ENCODE measurements at regions not wholly inside any gene's neighbourhood (a gene's known extent, or its start where the extent isn't known, plus 50 kb on each side); places are given as distances from the start of the nearest gene placed in this dataset.

DNA sequence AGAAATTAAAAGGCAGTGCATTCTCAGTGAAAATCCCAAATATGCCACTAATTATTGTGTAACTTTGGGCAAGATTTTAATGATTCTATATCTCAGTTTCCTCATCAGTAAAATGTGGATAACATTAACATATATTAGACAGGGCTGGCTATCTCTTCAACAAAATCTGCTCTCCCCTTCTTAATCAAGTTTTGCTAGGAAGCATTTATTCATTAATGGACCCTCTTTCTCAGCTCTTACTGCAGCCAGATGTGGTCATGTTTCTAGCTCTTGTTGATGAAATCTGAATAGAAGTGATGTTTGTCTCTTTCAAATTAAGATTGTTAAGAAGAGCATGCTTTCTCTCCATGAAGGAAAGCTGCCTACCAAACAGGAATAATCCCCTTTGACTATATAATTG lies 84.4 kb upstream of the PPFIA2 start:
- no peak overlapping the region for H3K4me3 ChIP-seq (ENCODE audit: low read depth, low read length)
- no peak for TF ChIP-seq CTCF (IDR thresholded peaks at IDR 0.05; ENCODE audit: control insufficient read depth, extremely low read depth, insufficient read depth)

GRCh38 chr12:81835783-81836182 lies 76.6 kb upstream of the PPFIA2 start:
- TF ChIP-seq CTCF (IDR thresholded peaks at IDR 0.05; ENCODE audit: control insufficient read depth, extremely low read depth, insufficient read depth), result no peak
- no peak overlapping the region for H3K4me3 ChIP-seq (ENCODE audit: low read depth, low read length)
- no peak for DNase-seq (ENCODE audit: low read depth)

More for the DNA sequence above, 84.4 kb upstream of the PPFIA2 start:
- no peak for DNase-seq (ENCODE audit: low read depth)

DNA sequence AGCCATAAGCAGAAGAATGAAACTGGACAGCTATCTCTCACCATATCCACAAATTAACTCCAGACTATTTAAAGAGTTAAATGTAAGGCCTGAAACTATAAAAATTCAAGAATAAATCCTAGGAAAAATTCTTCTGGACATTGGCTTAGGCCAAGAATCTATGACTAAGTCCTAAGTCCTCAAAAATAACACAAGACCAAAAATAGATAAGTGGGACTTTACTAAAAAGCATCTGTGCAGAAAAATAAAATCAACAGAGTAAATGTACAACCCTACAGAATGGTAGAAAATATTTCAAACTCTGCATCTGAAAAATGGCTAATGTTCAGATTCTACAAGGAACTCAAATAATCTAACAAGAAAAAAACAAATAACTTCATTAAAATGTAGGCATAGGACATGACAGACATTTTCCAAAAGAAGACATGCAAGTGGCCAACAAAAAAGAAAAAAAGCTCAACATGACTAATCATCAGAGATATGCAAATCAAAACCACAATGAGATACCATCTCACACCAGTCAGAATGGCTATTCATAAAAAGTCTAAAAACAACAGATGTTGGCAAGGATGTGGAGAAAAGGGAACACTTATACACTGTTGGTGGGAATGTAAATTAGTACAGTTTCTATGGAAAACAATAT lies 61.0 kb upstream of the PPFIA2 start:
- TF ChIP-seq CTCF (IDR thresholded peaks at IDR 0.05; ENCODE audit: control insufficient read depth, extremely low read depth, insufficient read depth), result no peak
- no peak for DNase-seq (ENCODE audit: low read depth)

GRCh38 chr12:81815611-81816010 lies 56.5 kb upstream of the PPFIA2 start:
- no peak for DNase-seq (ENCODE audit: low read depth)
- no peak for TF ChIP-seq CTCF (IDR thresholded peaks at IDR 0.05; ENCODE audit: control insufficient read depth, extremely low read depth, insufficient read depth)
- no peak overlapping the region for H3K4me3 ChIP-seq (ENCODE audit: low read depth, low read length)

More for the DNA sequence above, 61.0 kb upstream of the PPFIA2 start:
- no peak overlapping the region for H3K4me3 ChIP-seq (ENCODE audit: low read depth, low read length)

GRCh38 chr12:81811778-81812125 lies 52.6 kb upstream of the PPFIA2 start:
- H3K4me3 ChIP-seq (ENCODE audit: low read depth, low read length), result no peak overlapping the region
- no peak for TF ChIP-seq CTCF (IDR thresholded peaks at IDR 0.05; ENCODE audit: control insufficient read depth, extremely low read depth, insufficient read depth)
- DNase-seq (ENCODE audit: low read depth), result no peak

DNA sequence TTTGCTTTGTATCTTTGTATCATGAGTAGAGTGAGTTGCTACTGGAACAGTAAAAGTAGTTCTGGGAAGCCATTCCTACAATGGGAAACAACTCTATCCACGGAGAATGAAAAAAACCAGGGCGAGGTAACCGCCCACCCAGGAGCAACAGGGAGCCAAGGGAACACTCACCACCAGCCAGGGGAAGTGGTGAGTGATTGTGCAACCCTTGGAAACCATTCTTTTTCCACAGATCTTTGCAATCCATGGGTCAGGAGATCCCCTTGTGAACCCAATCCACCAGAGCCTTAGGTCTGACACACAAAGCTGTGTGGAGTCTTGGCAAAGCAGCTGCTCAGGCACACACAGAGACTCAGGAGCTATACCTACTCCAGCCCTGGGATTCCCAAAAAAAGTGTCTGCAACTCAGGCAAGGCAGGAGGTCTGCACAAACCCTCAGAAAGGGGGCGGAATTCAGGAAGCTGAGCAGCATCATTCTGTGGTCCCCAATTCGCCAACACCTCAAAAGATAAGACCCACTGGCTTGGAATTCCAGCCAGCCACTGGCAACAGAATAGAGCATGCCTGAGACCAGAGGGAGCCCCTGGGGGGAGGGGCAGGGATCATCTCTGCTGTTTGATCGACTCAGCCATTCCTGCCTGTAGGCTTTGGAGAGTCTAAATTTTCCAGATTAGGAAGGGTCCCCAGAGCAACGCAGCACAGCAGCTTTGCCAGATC lies 52.1 kb upstream of the PPFIA2 start:
- DNase-seq (ENCODE audit: low read depth), result no peak
- TF ChIP-seq CTCF (IDR thresholded peaks at IDR 0.05; ENCODE audit: control insufficient read depth, extremely low read depth, insufficient read depth), result no peak
- no peak overlapping the region for H3K4me3 ChIP-seq (ENCODE audit: low read depth, low read length)
